ENCODE measurements at regions not wholly inside any gene's neighbourhood (a gene's known extent, or its start where the extent isn't known, plus 50 kb on each side); places are given as distances from the start of the nearest gene placed in this dataset.
"Not testable (repeated sequence)": the region's sequence is repeated elsewhere in the genome, so short reads cannot be mapped to it uniquely, and the experiment has no call there.

DNA sequence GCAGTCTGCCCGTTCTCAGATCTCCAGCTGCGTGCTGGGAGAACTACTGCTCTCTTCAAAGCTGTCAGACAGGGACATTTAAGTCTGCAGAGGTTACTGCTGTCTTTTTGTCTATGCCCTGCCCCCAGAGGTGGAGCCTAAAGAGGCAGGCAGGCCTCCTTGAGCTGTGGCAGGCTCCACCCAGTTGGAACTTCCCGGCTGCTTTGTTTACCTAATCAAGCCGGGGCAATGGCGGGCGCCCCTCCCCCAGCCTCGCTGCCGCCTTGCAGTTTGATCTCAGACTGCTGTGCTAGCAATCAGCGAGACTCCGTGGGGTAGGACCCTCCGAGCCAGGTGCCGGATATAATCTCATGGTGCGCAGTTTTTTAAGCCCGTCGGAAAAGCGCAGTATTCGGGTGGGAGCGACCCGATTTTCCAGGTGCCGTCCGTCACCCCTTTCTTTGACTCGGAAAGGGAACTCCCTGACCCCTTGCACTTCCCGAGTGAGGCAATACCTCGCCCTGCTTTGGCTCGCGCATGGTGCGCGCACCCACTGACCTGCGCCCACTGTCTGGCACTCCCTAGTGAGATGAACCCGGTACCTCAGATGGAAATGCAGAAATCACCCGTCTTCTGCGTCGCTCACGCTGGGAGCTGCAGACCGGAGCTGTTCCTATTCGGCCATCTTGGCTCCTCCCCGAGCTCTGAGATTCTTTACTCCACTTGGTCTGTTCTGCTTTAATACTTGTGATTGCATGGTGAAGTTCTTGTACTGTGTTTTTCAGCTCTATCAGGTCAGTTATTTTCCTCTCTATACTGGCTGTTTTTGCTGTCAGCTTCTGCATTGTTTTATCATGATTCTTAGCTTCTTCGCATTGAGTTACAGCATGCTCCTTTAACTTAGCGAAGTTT lies 148.9 kb upstream of the TPRG1 start:
- TF ChIP-seq POLR2A, POLR2AphosphoS5 (IDR thresholded peaks at IDR 0.05): not testable (repeated sequence)
- TF ChIP-seq, protein P1, sequence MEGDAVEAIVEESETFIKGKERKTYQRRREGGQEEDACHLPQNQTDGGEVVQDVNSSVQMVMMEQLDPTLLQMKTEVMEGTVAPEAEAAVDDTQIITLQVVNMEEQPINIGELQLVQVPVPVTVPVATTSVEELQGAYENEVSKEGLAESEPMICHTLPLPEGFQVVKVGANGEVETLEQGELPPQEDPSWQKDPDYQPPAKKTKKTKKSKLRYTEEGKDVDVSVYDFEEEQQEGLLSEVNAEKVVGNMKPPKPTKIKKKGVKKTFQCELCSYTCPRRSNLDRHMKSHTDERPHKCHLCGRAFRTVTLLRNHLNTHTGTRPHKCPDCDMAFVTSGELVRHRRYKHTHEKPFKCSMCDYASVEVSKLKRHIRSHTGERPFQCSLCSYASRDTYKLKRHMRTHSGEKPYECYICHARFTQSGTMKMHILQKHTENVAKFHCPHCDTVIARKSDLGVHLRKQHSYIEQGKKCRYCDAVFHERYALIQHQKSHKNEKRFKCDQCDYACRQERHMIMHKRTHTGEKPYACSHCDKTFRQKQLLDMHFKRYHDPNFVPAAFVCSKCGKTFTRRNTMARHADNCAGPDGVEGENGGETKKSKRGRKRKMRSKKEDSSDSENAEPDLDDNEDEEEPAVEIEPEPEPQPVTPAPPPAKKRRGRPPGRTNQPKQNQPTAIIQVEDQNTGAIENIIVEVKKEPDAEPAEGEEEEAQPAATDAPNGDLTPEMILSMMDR (IDR thresholded peaks at IDR 0.05), result not testable (repeated sequence)
